ENCODE measurements at regions not wholly inside any gene's neighbourhood (a gene's known extent, or its start where the extent isn't known, plus 50 kb on each side); places are given as distances from the start of the nearest gene placed in this dataset.

GRCh38 chr2:136284226-136285119 is 166.5 kb upstream of the CXCR4 start:
- TF ChIP-seq GATA2 (IDR thresholded peaks at IDR 0.05; ENCODE audit: low read depth, low read length) = no peak
- TF ChIP-seq GATA3 (IDR thresholded peaks at IDR 0.05; ENCODE audit: low read depth, low read length) = no peak

- no peak for TF ChIP-seq GATA3 (IDR thresholded peaks at IDR 0.05; ENCODE audit: low read depth, low read length)
- TF ChIP-seq GATA2 (IDR thresholded peaks at IDR 0.05; ENCODE audit: low read depth, low read length) = no peak
Observed at GRCh38 chr2:136282251-136282650, 164.3 kb upstream of the CXCR4 start.

GRCh38 chr2:136281281-136282114 is 163.5 kb upstream of the CXCR4 start:
- TF ChIP-seq GATA3 (IDR thresholded peaks at IDR 0.05; ENCODE audit: low read depth, low read length) (peak; percentile 90), GATA2 (IDR thresholded peaks at IDR 0.05; ENCODE audit: low read depth, low read length) (peak; percentile 98)

- TF ChIP-seq GATA2 (IDR thresholded peaks at IDR 0.05; ENCODE audit: low read depth, low read length) (no peak), GATA3 (IDR thresholded peaks at IDR 0.05; ENCODE audit: low read depth, low read length) (no peak)
Observed at GRCh38 chr2:136259551-136259950, 141.6 kb upstream of the CXCR4 start.

GRCh38 chr2:136257893-136258292 is 139.9 kb upstream of the CXCR4 start:
- TF ChIP-seq GATA3 (IDR thresholded peaks at IDR 0.05; ENCODE audit: low read depth, low read length) (peak; percentile 80), GATA2 (IDR thresholded peaks at IDR 0.05; ENCODE audit: low read depth, low read length) (peak; percentile 75)

- no peak for TF ChIP-seq GATA2 (IDR thresholded peaks at IDR 0.05; ENCODE audit: low read depth, low read length)
- TF ChIP-seq GATA3 (IDR thresholded peaks at IDR 0.05; ENCODE audit: low read depth, low read length) = no peak
Observed at GRCh38 chr2:136255648-136256461, 137.9 kb upstream of the CXCR4 start.

GRCh38 chr2:136255127-136255526 is 137.2 kb upstream of the CXCR4 start:
- TF ChIP-seq GATA3 (IDR thresholded peaks at IDR 0.05; ENCODE audit: low read depth, low read length) (no peak), GATA2 (IDR thresholded peaks at IDR 0.05; ENCODE audit: low read depth, low read length) (no peak)

- TF ChIP-seq GATA3 (IDR thresholded peaks at IDR 0.05; ENCODE audit: low read depth, low read length) = no peak
- no peak for TF ChIP-seq GATA2 (IDR thresholded peaks at IDR 0.05; ENCODE audit: low read depth, low read length)
Observed at GRCh38 chr2:136254681-136255080, 136.7 kb upstream of the CXCR4 start.

- no peak for TF ChIP-seq GATA3 (IDR thresholded peaks at IDR 0.05; ENCODE audit: low read depth, low read length)
- TF ChIP-seq GATA2 (IDR thresholded peaks at IDR 0.05; ENCODE audit: low read depth, low read length) = no peak
Observed at GRCh38 chr2:136253288-136254004, 135.5 kb upstream of the CXCR4 start.

GRCh38 chr2:136251885-136252585 is 134.1 kb upstream of the CXCR4 start:
- TF ChIP-seq GATA2 (IDR thresholded peaks at IDR 0.05; ENCODE audit: low read depth, low read length) (no peak), GATA3 (IDR thresholded peaks at IDR 0.05; ENCODE audit: low read depth, low read length) (no peak)

- TF ChIP-seq GATA3 (IDR thresholded peaks at IDR 0.05; ENCODE audit: low read depth, low read length) = no peak
- TF ChIP-seq GATA2 (IDR thresholded peaks at IDR 0.05; ENCODE audit: low read depth, low read length) = no peak
Observed at GRCh38 chr2:136251197-136251884, 133.4 kb upstream of the CXCR4 start.

GRCh38 chr2:136250131-136250530 is 132.2 kb upstream of the CXCR4 start:
- TF ChIP-seq GATA3 (IDR thresholded peaks at IDR 0.05; ENCODE audit: low read depth, low read length) (no peak), GATA2 (IDR thresholded peaks at IDR 0.05; ENCODE audit: low read depth, low read length) (no peak)

All from SH-SY5Y (cell line).